ENCODE measurements at regions not wholly inside any gene's neighbourhood (a gene's known extent, or its start where the extent isn't known, plus 50 kb on each side); places are given as distances from the start of the nearest gene placed in this dataset.

DNA sequence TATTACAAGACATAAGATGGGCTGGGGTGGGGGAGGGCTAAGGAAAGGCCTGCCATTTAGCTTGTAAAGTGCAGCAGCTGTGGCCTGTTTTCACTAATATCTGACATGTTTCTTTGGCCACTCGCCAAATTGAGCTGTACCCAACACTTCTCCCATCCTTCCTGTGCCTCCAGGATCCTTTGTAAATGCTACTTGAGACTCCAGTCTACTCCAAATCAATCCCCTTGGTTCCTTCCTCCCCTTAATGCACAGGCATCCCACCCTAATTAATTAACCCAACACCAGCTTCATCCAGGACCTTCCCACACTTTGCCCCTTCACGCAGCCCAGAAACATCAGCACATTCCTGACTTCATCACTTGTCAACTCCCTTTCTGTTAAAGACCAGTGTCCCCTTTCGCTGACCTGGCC is 55.0 kb upstream of the TCF21 start:
- H3K9me3 ChIP-seq (ENCODE audit: low read depth, low read length): no peaks in the 10 kb centered on the region
- H3K79me2 ChIP-seq (ENCODE audit: insufficient read depth, low read length): no peaks in the 10 kb centered on the region
- no peak overlapping the region for H3K4me3 ChIP-seq (ENCODE audit: insufficient read depth, low read length)
- H3K27me3 ChIP-seq (ENCODE audit: insufficient read depth, low read length): no peaks in the 10 kb centered on the region
- H3K36me3 ChIP-seq (ENCODE audit: insufficient read depth, low read length): no peaks in the 10 kb centered on the region
- no peak overlapping the region for H2AFZ ChIP-seq (ENCODE audit: low read length)
- TF ChIP-seq, protein P1, sequence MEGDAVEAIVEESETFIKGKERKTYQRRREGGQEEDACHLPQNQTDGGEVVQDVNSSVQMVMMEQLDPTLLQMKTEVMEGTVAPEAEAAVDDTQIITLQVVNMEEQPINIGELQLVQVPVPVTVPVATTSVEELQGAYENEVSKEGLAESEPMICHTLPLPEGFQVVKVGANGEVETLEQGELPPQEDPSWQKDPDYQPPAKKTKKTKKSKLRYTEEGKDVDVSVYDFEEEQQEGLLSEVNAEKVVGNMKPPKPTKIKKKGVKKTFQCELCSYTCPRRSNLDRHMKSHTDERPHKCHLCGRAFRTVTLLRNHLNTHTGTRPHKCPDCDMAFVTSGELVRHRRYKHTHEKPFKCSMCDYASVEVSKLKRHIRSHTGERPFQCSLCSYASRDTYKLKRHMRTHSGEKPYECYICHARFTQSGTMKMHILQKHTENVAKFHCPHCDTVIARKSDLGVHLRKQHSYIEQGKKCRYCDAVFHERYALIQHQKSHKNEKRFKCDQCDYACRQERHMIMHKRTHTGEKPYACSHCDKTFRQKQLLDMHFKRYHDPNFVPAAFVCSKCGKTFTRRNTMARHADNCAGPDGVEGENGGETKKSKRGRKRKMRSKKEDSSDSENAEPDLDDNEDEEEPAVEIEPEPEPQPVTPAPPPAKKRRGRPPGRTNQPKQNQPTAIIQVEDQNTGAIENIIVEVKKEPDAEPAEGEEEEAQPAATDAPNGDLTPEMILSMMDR (IDR thresholded peaks at IDR 0.05; ENCODE audit: extremely low read depth, low read depth, low read length): no peak
- no peak overlapping the region for H3K27ac ChIP-seq (ENCODE audit: low read depth, low read length)
- H3K4me2 ChIP-seq (ENCODE audit: insufficient read depth, low read length): no peak overlapping the region
- DNase-seq (ENCODE audit: insufficient read length, low spot score, missing footprints): no peak
- no peaks in the 10 kb centered on the region for H3K4me1 ChIP-seq (ENCODE audit: insufficient read depth, low read length)
- H4K20me1 ChIP-seq (ENCODE audit: insufficient read depth, low read length): no peaks in the 10 kb centered on the region

DNA sequence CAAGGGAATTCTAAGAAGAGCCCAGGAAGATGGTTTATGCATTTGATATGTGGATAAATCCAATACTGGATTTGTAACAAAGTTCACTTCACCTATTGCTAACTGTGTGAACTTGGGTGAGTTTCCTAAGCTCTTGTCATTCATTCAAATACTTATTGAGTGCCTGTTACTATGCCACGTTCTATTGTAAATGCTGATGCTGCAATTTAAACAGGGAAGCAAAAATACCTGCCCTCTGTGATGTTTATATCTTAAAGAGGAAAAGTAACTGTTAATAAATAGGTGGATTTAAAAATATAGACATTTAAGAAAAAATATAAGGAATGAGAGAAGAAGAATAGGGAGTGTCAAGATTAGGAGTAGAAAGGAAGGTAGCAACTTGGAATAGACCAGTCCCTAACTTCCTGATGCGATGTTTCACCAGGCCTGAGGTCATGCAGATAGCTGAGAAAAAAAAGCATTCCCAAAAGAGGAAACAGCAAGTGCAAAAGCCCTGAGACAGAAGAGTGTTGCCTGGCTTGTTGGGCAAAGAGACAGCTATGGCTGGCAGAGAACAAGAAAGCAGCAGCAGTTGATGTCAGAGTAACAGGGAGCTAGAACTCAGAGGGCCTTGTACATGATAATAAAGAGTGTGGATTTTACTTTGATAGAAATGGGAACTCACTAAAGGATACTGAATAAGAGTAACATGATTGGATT is 54.3 kb upstream of the TCF21 start:
- Histone ChIP-seq H3K36me3 (ENCODE audit: insufficient read depth, low read length) (no peaks in the 10 kb centered on the region), H3K4me1 (ENCODE audit: insufficient read depth, low read length) (no peaks in the 10 kb centered on the region), H3K79me2 (ENCODE audit: insufficient read depth, low read length) (no peaks in the 10 kb centered on the region), H2AFZ (ENCODE audit: low read length) (no peak overlapping the region), H3K27me3 (ENCODE audit: insufficient read depth, low read length) (no peaks in the 10 kb centered on the region), H4K20me1 (ENCODE audit: insufficient read depth, low read length) (no peaks in the 10 kb centered on the region), H3K9me3 (ENCODE audit: low read depth, low read length) (no peaks in the 10 kb centered on the region), H3K27ac (ENCODE audit: low read depth, low read length) (no peak overlapping the region), H3K4me3 (ENCODE audit: insufficient read depth, low read length) (no peak overlapping the region), H3K4me2 (ENCODE audit: insufficient read depth, low read length) (no peak overlapping the region)
- TF ChIP-seq, protein P1 (IDR thresholded peaks at IDR 0.05; ENCODE audit: extremely low read depth, low read depth, low read length): no peak
- no peak for DNase-seq (ENCODE audit: insufficient read length, low spot score, missing footprints)

DNA sequence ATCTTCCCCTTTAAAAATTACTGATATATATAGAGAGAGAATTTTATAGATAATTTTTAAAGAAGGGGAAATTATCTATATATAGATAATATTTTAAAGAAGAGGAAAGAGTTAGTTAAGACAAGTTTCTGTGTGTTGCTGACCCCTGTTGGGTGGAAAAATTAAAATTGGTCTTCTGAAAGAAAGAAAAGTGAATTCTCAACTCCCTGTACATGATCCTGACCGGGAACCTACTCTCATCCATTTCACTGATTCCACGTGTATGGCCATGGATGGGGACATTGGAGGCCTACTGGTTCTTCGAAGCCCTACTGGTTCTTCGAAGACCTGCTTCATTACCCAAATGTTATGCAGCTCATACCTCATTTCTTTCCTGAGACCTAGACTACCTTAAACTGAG is 53.0 kb upstream of the TCF21 start:
- no peaks in the 10 kb centered on the region for H3K9me3 ChIP-seq (ENCODE audit: low read depth, low read length)
- no peaks in the 10 kb centered on the region for H3K27me3 ChIP-seq (ENCODE audit: insufficient read depth, low read length)
- H3K36me3 ChIP-seq (ENCODE audit: insufficient read depth, low read length): no peaks in the 10 kb centered on the region
- H3K4me1 ChIP-seq (ENCODE audit: insufficient read depth, low read length): no peaks in the 10 kb centered on the region
- no peak overlapping the region for H3K4me2 ChIP-seq (ENCODE audit: insufficient read depth, low read length)
- no peak overlapping the region for H3K4me3 ChIP-seq (ENCODE audit: insufficient read depth, low read length)
- peak overlapping the region; percentile 8 for H3K27ac ChIP-seq (ENCODE audit: low read depth, low read length)
- H4K20me1 ChIP-seq (ENCODE audit: insufficient read depth, low read length): no peaks in the 10 kb centered on the region
- no peaks in the 10 kb centered on the region for H3K79me2 ChIP-seq (ENCODE audit: insufficient read depth, low read length)
- TF ChIP-seq, protein P1 (IDR thresholded peaks at IDR 0.05; ENCODE audit: extremely low read depth, low read depth, low read length): peak; percentile 44
- no peak for DNase-seq (ENCODE audit: insufficient read length, low spot score, missing footprints)
- peak overlapping the region; percentile 44 for H2AFZ ChIP-seq (ENCODE audit: low read length)

DNA sequence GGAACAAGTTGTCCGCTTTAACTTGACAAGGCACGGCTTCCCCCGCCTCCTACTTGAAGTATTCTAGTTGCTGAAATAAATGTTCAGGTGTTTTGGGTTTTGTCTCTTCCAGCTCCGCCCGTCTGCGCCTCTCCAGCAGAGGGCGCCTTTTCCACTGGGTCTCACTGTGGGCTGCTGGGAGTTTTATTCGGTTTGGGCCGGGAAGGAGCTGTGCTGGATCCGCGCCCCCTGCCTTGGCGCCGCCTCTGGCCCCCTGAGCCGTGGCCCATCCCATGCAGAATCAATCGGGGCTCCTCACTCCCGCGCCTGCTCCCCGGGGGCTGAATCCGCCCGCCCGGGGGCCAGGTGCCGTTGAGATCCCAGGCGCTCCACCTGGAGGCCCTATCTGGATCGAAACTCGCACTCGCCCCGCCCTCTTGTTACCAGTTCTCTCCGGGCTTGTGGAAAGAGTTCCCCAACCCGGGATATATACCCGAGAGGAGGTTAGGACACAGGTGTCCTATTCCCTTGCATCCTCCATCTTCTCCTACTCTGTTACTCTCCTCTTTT is 51.0 kb upstream of the TCF21 start:
- H3K9me3 ChIP-seq (ENCODE audit: low read depth, low read length): no peaks in the 10 kb centered on the region
- H3K4me1 ChIP-seq (ENCODE audit: insufficient read depth, low read length): no peaks in the 10 kb centered on the region
- H3K4me2 ChIP-seq (ENCODE audit: insufficient read depth, low read length): peak overlapping the region; percentile 78
- H3K36me3 ChIP-seq (ENCODE audit: insufficient read depth, low read length): no peaks in the 10 kb centered on the region
- no peaks in the 10 kb centered on the region for H4K20me1 ChIP-seq (ENCODE audit: insufficient read depth, low read length)
- no peaks in the 10 kb centered on the region for H3K79me2 ChIP-seq (ENCODE audit: insufficient read depth, low read length)
- TF ChIP-seq, protein P1 (IDR thresholded peaks at IDR 0.05; ENCODE audit: extremely low read depth, low read depth, low read length): peak; percentile 88
- no peaks in the 10 kb centered on the region for H3K27me3 ChIP-seq (ENCODE audit: insufficient read depth, low read length)
- peak; percentile 86 for DNase-seq (ENCODE audit: insufficient read length, low spot score, missing footprints)
- H3K27ac ChIP-seq (ENCODE audit: low read depth, low read length): no peak overlapping the region
- H2AFZ ChIP-seq (ENCODE audit: low read length): peak overlapping the region; percentile 85
- H3K4me3 ChIP-seq (ENCODE audit: insufficient read depth, low read length): peak overlapping the region; percentile 78
